NOMO-1 treated with DMSO at 0.1 percent for 48 hours (cell line): ENCODE measurements at regions not wholly inside any gene's neighbourhood (a gene's known extent, or its start where the extent isn't known, plus 50 kb on each side); places are given as distances from the start of the nearest gene placed in this dataset.
"Not testable (repeated sequence)": the region's sequence is repeated elsewhere in the genome, so short reads cannot be mapped to it uniquely, and the experiment has no call there.

Experiments used
- DNase-seq: peaks from one replicate; lab custom pipeline; 2025; ENCODE audit not compliant: unreplicated experiment; lab: John Stamatoyannopoulos, UW

GRCh38 chr13:55560331-55560730 is 1580.4 kb upstream of the PRR20A start:
- no peak for DNase-seq

- DNase-seq, result no peak
These were observed 1577.5 kb upstream of the PRR20A start for GRCh38 chr13:55563267-55563666.

GRCh38 chr13:55566334-55566733 is 1574.4 kb upstream of the PRR20A start:
- DNase-seq, result peak; percentile 85

- DNase-seq, result no peak
These were observed 1573.9 kb upstream of the PRR20A start for GRCh38 chr13:55566779-55567178.

GRCh38 chr13:55567721-55568625 is 1572.7 kb upstream of the PRR20A start:
- DNase-seq, result no peak

- no peak for DNase-seq
These were observed 1571.6 kb upstream of the PRR20A start for GRCh38 chr13:55569082-55569481.

GRCh38 chr13:55569514-55569913 is 1571.2 kb upstream of the PRR20A start:
- no peak for DNase-seq

GRCh38 chr13:55570371-55570770 is 1570.3 kb upstream of the PRR20A start:
- no peak for DNase-seq

- no peak for DNase-seq
These were observed 1569.4 kb upstream of the PRR20A start for GRCh38 chr13:55571237-55571867.

GRCh38 chr13:55572408-55572807 is 1568.3 kb upstream of the PRR20A start:
- DNase-seq, result no peak

GRCh38 chr13:55572862-55573261 is 1567.9 kb upstream of the PRR20A start:
- DNase-seq, result no peak

GRCh38 chr13:55573565-55573964 is 1567.2 kb upstream of the PRR20A start:
- DNase-seq, result no peak

- DNase-seq, result no peak
These were observed 1564.3 kb upstream of the PRR20A start for GRCh38 chr13:55576389-55576788.

GRCh38 chr13:55577082-55577846 is 1563.5 kb upstream of the PRR20A start:
- DNase-seq, result no peak

GRCh38 chr13:55577847-55578210 is 1562.9 kb upstream of the PRR20A start:
- DNase-seq, result no peak

GRCh38 chr13:55582294-55582693 is 1558.4 kb upstream of the PRR20A start:
- not testable (repeated sequence) for DNase-seq

- DNase-seq, result no peak
These were observed 1556.6 kb upstream of the PRR20A start for GRCh38 chr13:55583953-55584593.

- DNase-seq, result no peak
These were observed 1537.9 kb upstream of the PRR20A start for GRCh38 chr13:55602784-55603183.

- no peak for DNase-seq
These were observed 1534.6 kb upstream of the PRR20A start for GRCh38 chr13:55606045-55606665.

- DNase-seq, result no peak
These were observed 1527.1 kb upstream of the PRR20A start for GRCh38 chr13:55613429-55614187.
